ENCODE measurements at regions not wholly inside any gene's neighbourhood (a gene's known extent, or its start where the extent isn't known, plus 50 kb on each side); places are given as distances from the start of the nearest gene placed in this dataset.

- TF ChIP-seq TCF4 (CRISPR knock-in tag; IDR thresholded peaks at IDR 0.05; ENCODE audit: borderline replicate concordance) (no peak), CSDC2 (CRISPR knock-in tag; IDR thresholded peaks at IDR 0.05) (no peak), POU6F1 (CRISPR knock-in tag; IDR thresholded peaks at IDR 0.05; ENCODE audit: borderline replicate concordance, low read depth) (no peak), GLIS3 (CRISPR knock-in tag; IDR thresholded peaks at IDR 0.05) (no peak), ZNF8 (CRISPR knock-in tag; IDR thresholded peaks at IDR 0.05) (no peak), ZNF565 (CRISPR knock-in tag; conservative IDR thresholded peaks at IDR 0.05; ENCODE audit: low read depth) (no peak)
Measured at GRCh38 chr6:163844761-163845160, 430.2 kb downstream of the QKI start.

GRCh38 chr6:163844357-163844756 is 429.8 kb downstream of the QKI start:
- TF ChIP-seq TCF4 (CRISPR knock-in tag; IDR thresholded peaks at IDR 0.05; ENCODE audit: borderline replicate concordance) (no peak), PPARA (CRISPR knock-in tag; IDR thresholded peaks at IDR 0.05; ENCODE audit: borderline replicate concordance) (no peak), BACH2 (CRISPR knock-in tag; IDR thresholded peaks at IDR 0.05; ENCODE audit: borderline replicate concordance) (no peak), PATZ1 (CRISPR knock-in tag; IDR thresholded peaks at IDR 0.05; ENCODE audit: borderline replicate concordance) (no peak), ZNF8 (CRISPR knock-in tag; IDR thresholded peaks at IDR 0.05) (no peak), TSHZ2 (CRISPR knock-in tag; IDR thresholded peaks at IDR 0.05) (no peak), GLIS3 (CRISPR knock-in tag; IDR thresholded peaks at IDR 0.05) (no peak)
- ATAC-seq: no peak

More at GRCh38 chr6:163844761-163845160, 430.2 kb downstream of the QKI start:
- ATAC-seq: no peak

GRCh38 chr6:163843218-163843617 is 428.7 kb downstream of the QKI start:
- ATAC-seq: no peak
- TF ChIP-seq POU6F1 (CRISPR knock-in tag; IDR thresholded peaks at IDR 0.05; ENCODE audit: borderline replicate concordance, low read depth): no peak
- TF ChIP-seq ZFP3 (CRISPR knock-in tag; IDR thresholded peaks at IDR 0.05): no peak
- TF ChIP-seq TOX (CRISPR knock-in tag; IDR thresholded peaks at IDR 0.05; ENCODE audit: borderline replicate concordance): no peak
- no peak for TF ChIP-seq ESRRG (CRISPR knock-in tag; IDR thresholded peaks at IDR 0.05)
- no peak for TF ChIP-seq ARNTL (CRISPR knock-in tag; IDR thresholded peaks at IDR 0.05; ENCODE audit: borderline replicate concordance, low read depth)
- TF ChIP-seq BACH2 (CRISPR knock-in tag; IDR thresholded peaks at IDR 0.05; ENCODE audit: borderline replicate concordance): no peak
- no peak for TF ChIP-seq RARB (CRISPR knock-in tag; IDR thresholded peaks at IDR 0.05)

GRCh38 chr6:163842467-163842866 is 427.9 kb downstream of the QKI start:
- no peak for ATAC-seq
- TF ChIP-seq CSDC2 (CRISPR knock-in tag; IDR thresholded peaks at IDR 0.05) (no peak), ZNF70 (CRISPR knock-in tag; IDR thresholded peaks at IDR 0.05) (no peak), ZFP3 (CRISPR knock-in tag; IDR thresholded peaks at IDR 0.05) (no peak), ARNTL (CRISPR knock-in tag; IDR thresholded peaks at IDR 0.05; ENCODE audit: borderline replicate concordance, low read depth) (no peak), TSHZ2 (CRISPR knock-in tag; IDR thresholded peaks at IDR 0.05) (no peak), CSRNP3 (CRISPR knock-in tag; IDR thresholded peaks at IDR 0.05) (no peak), ESRRG (CRISPR knock-in tag; IDR thresholded peaks at IDR 0.05) (no peak), ZC3H10 (CRISPR knock-in tag; IDR thresholded peaks at IDR 0.05) (no peak)

Data from SK-N-SH treated with all-trans-retinoic acid at 6 μM for 48 hours (cell line).